Activated T-helper 2 cell treated with anti-CD3 and anti-CD28 coated beads, Interferon-gamma antibody, Interleukin-2, Interleukin-4, amounts not matched to agents 10 μg/mL and 5 μg/mL and 100 μg/mL, durations not matched to agents 14 hours and 24 hours and 36 hours (primary cell): ENCODE measurements at regions not wholly inside any gene's neighbourhood (a gene's known extent, or its start where the extent isn't known, plus 50 kb on each side); places are given as distances from the start of the nearest gene placed in this dataset.

Experiments
- DNase-seq: peaks from one replicate; pipeline ENCODE4 v3.0.0; 2021; ENCODE audit warnings: low spot score
- H3K27ac Mint-ChIP-seq: one replicate; pipeline ENCODE4 v1.8.0; 2021; ENCODE audit warnings: mixed read lengths
- H3K27me3 Mint-ChIP-seq: one replicate; pipeline ENCODE4 v1.8.0; 2021; ENCODE audit warnings: low read depth, mixed read lengths
- H3K36me3 Mint-ChIP-seq: one replicate; pipeline ENCODE4 v1.8.0; 2021; ENCODE audit warnings: low read depth, mixed read lengths
- H3K4me1 Mint-ChIP-seq: one replicate; pipeline ENCODE4 v1.8.0; 2021; ENCODE audit warnings: low read depth, mixed read lengths
- H3K4me3 Mint-ChIP-seq: one replicate; pipeline ENCODE4 v1.8.0; 2021; ENCODE audit warnings: low read depth, mild to moderate bottlenecking, moderate library complexity, mixed read lengths
- H3K9me3 Mint-ChIP-seq: one replicate; pipeline ENCODE4 v1.8.0; 2021; ENCODE audit warnings: mixed read lengths
- intact Hi-C: fragments of 100-400 bp; cut with micrococcal nuclease; formaldehyde crosslinking; loops from one replicate; pipeline ENCODE4 v1.15.1; 2023

DNA sequence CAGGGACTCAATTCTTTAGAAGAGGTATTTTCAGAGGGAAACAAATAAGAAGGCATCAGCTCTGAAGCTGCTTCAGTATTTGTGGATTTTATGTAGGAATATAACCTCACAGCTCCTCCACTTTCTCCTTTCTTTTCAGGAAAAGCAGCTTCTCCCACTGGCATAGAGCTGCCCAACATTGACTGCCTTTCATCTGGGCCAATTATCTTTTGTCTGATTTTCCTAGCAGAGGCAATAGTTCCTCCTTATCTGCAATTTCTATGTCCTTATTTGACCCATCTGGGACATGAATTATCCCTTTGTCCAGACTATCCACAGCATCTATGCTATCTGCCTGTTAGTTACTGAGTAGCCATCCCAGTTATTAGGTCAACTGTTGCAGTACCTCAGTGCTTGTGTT, 1671.2 kb upstream of the ACO1 start:
- no peaks in the 10 kb centered on the region for H3K9me3 Mint-ChIP-seq
- H3K36me3 Mint-ChIP-seq, result no peaks in the 10 kb centered on the region
- no peaks in the 10 kb centered on the region for H3K4me1 Mint-ChIP-seq
- intact Hi-C loops, result no loop called here
- H3K27me3 Mint-ChIP-seq, result no peaks in the 10 kb centered on the region
- H3K27ac Mint-ChIP-seq, result no peak overlapping the region
- DNase-seq, result no peak
- H3K4me3 Mint-ChIP-seq, result no peak overlapping the region

DNA sequence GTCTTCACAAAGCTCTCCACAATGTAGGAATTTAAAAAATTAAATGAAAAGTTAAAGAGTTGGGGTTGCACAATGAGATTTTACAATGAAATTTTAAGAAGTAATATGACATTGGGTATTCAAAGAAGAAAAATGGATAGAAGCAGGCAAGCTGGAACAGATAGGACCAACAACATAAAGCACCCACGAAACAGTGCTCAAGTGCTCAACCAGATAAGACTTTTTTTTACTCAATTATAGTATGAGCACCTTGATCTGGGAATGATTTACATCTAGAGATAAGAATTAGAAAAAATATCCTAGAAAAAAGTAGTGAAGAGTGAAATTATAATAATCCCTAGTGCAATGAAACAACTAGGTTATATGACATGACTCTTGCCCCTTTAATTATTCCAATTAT, 1670.1 kb upstream of the ACO1 start:
- intact Hi-C loops, result no loop called here
- Mint-ChIP-seq H3K27ac (no peak overlapping the region), H3K36me3 (no peaks in the 10 kb centered on the region), H3K27me3 (no peaks in the 10 kb centered on the region), H3K4me3 (no peak overlapping the region), H3K4me1 (no peaks in the 10 kb centered on the region), H3K9me3 (no peaks in the 10 kb centered on the region)
- no peak for DNase-seq

DNA sequence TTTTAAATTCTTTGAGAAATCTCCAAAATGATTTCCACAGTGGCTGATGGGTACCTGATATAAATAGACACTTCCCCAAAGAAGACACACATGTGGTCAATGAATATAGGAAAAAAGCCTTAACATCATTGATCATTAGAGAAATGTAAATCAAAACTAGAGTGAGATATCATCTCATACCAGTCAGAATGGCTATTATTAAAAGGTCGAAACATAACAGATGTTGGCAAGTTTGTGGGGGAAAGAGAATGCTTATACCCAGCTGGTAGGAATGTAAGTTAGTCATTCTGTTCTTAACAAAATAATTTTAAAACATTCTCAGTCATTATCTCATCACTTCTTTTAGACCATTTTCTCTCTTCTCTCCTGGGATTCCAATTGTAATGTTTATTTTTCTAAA, 1666.0 kb upstream of the ACO1 start:
- Mint-ChIP-seq H3K36me3 (no peaks in the 10 kb centered on the region), H3K9me3 (no peaks in the 10 kb centered on the region), H3K27ac (no peak overlapping the region), H3K4me1 (no peaks in the 10 kb centered on the region), H3K4me3 (no peak overlapping the region), H3K27me3 (no peaks in the 10 kb centered on the region)
- no peak for DNase-seq
- intact Hi-C loops, result no loop called here

DNA sequence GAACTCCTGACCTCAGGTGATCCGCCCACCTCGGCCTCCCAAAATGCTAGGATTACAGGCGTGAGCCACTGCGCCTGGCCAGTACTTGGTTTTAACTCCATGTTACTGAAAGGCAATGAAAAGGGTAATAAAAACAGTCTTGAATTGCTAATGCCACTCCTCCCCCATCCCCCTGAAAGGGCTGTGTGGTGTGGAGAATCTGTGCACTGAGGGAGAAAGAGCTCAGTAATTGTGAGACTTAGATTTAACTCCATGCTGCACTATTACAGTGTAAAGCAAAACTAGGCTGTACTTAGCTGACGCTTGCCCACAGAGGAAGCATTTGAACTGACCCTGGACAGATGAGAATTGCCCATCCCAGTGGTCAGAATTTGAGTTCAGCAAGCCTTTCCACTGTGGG, 1662.4 kb upstream of the ACO1 start:
- no peak for DNase-seq
- H3K4me1 Mint-ChIP-seq, result no peaks in the 10 kb centered on the region
- H3K27me3 Mint-ChIP-seq, result no peaks in the 10 kb centered on the region
- H3K9me3 Mint-ChIP-seq, result no peaks in the 10 kb centered on the region
- H3K4me3 Mint-ChIP-seq, result no peak overlapping the region
- intact Hi-C loops, result no loop called here
- H3K36me3 Mint-ChIP-seq, result no peaks in the 10 kb centered on the region
- H3K27ac Mint-ChIP-seq, result no peak overlapping the region

DNA sequence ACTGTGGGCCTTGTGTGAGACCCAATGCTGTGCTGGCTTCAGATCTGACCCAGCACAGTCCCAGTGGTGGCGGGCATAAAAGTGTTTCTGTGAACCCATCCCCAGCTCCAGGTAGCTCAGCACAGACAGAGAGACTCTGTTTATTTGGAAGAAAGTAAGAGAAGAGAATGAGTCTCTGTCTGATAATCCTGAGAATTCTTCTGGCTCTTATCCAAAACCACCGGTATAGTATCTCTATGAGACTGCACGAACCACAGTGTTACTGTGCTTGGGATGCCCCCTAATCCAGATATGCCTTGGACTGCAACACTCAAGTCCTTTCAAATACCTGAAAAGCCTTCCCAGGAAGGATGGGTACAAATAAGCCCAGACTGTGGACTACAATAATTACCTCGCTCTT, 1660.8 kb upstream of the ACO1 start:
- intact Hi-C loops, result no loop called here
- Mint-ChIP-seq H3K27ac (no peak overlapping the region), H3K4me3 (no peak overlapping the region), H3K36me3 (no peaks in the 10 kb centered on the region), H3K27me3 (no peaks in the 10 kb centered on the region), H3K9me3 (no peaks in the 10 kb centered on the region), H3K4me1 (no peaks in the 10 kb centered on the region)
- DNase-seq, result no peak

DNA sequence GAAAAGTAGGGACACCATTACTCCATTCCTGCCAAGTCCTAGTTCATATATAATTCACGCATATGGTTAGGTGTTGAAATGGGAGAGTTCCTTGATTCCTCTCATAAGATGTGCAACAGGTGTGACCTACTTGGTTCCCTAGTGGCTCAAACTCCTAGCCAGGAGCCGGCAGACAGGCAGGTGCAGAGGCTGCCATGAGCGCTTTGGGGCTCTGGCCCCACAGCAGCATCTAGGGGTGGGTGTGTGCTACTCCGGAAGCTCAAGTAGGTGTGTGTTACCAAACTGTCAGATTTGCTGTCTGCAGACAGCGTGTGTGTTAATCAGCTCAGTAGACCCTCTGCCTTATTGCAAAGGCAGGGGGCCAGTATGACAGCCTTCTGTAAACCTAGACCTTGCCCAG, 1652.4 kb upstream of the ACO1 start:
- no peak for DNase-seq
- H3K4me3 Mint-ChIP-seq, result no peak overlapping the region
- H3K4me1 Mint-ChIP-seq, result no peaks in the 10 kb centered on the region
- H3K36me3 Mint-ChIP-seq, result no peaks in the 10 kb centered on the region
- intact Hi-C loops, result no loop called here
- no peaks in the 10 kb centered on the region for H3K9me3 Mint-ChIP-seq
- no peak overlapping the region for H3K27ac Mint-ChIP-seq
- no peaks in the 10 kb centered on the region for H3K27me3 Mint-ChIP-seq

DNA sequence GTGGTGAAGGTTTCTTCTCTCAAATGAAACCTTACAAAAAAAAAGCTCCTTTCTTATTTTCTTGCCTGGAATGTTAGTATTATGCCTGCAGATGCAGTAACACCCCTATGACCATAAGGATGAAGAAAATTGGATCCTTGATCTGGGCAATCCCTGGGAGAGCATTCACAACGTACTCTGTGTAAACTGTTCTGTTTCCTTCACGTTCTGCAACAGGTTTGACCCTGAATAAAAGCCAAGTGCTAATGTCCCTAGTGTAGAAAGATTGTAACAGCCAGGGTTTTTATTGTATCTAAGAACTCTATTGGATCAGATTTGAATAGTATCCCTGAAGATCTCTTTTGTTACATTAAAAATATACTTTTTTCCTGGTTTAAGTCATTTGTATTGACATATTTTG, 1639.6 kb upstream of the ACO1 start:
- Mint-ChIP-seq H3K4me1 (no peaks in the 10 kb centered on the region), H3K4me3 (no peak overlapping the region), H3K36me3 (no peaks in the 10 kb centered on the region), H3K9me3 (no peaks in the 10 kb centered on the region), H3K27ac (no peak overlapping the region), H3K27me3 (no peaks in the 10 kb centered on the region)
- intact Hi-C loops, result no loop called here
- DNase-seq, result no peak

DNA sequence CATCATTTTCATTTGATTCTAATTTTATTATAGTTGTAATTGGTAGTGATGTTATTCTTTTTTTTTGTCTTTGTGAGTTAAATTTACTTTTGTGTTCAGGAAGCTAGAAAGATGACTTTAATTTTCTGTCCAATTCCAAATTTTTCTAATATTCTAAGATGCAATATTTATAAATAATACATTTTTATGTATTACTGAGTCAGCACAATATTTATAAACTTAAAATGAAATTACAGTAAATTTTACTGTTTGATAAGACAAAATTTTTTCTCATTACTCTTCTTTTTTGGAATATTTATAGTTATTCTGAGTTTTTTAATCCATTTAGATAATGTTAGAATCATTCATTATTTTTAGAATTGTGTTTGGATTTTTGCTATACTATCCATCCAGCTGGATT, 1637.9 kb upstream of the ACO1 start:
- Mint-ChIP-seq H3K27me3 (no peaks in the 10 kb centered on the region), H3K27ac (no peak overlapping the region), H3K9me3 (no peaks in the 10 kb centered on the region), H3K36me3 (no peaks in the 10 kb centered on the region), H3K4me1 (no peaks in the 10 kb centered on the region), H3K4me3 (no peak overlapping the region)
- intact Hi-C loops, result no loop called here
- DNase-seq, result no peak

DNA sequence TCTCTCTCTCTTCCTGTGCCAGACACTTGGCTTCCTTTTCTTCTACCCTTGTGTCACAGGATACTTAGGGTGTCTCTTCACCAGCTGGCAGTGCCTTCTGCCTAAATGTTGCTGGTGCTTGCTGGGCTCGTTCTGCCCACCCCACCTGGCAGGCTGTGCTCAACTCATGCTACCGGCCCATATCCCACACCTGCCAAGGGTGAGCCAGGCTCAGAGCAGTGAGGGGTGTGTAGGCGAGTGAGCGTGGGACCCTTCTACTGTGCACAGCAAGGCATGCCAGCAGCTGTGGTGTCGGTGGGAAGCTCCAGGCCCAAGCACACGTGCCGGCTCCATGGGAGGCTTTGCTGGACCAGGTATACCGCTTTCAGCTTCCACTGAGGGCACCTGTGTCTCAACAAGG, 1626.7 kb upstream of the ACO1 start:
- H3K27ac Mint-ChIP-seq, result no peak overlapping the region
- no peaks in the 10 kb centered on the region for H3K4me1 Mint-ChIP-seq
- intact Hi-C loops, result loop anchor here (10.0 kb wide), 1 partner anchor 57 kb away; no protein-coding TSS in a partner anchor
- DNase-seq, result no peak
- H3K4me3 Mint-ChIP-seq, result no peak overlapping the region
- H3K27me3 Mint-ChIP-seq, result no peaks in the 10 kb centered on the region
- no peaks in the 10 kb centered on the region for H3K36me3 Mint-ChIP-seq
- H3K9me3 Mint-ChIP-seq, result no peaks in the 10 kb centered on the region

DNA sequence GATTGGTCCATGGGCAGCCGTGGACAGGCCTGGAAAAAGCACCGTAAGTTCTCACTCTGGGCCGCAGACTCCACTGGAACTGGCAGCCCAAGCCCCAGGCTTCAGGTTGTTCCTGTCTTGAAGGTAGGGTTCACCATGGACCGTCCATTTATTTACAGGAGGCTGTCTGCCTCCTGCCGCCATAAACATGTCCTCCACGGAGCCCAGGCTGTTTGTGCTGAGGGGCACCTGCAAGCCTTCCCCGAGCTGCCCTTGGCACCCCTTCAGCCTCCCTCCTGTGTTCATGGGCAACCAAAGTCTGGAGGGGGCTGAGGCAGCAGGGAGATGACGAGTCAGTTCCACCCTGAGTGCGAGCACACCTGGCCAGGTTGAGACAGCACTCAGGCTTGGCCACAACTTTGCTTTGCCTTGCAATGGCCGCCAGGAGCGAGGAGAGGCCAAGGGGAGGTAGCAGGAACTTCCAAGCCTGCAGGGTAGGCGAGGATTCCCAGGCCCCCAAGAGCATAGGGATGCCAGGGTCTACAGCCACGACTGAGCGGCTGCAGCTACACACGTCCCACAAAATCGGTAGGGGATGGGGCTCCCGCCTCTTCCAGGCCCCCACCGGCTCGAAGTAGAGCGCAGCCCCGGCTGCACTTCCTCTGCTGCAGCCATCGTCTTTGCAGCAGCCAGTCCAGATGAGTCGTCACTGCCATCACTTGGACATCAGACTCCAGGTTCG, 1625.6 kb upstream of the ACO1 start:
- Mint-ChIP-seq H3K9me3 (no peaks in the 10 kb centered on the region), H3K4me3 (no peak overlapping the region), H3K4me1 (no peaks in the 10 kb centered on the region), H3K36me3 (no peaks in the 10 kb centered on the region), H3K27me3 (no peaks in the 10 kb centered on the region), H3K27ac (no peak overlapping the region)
- intact Hi-C loops, result loop anchor here (10.0 kb wide), 1 partner anchor 56 kb away; no protein-coding TSS in a partner anchor
- DNase-seq, result no peak

DNA sequence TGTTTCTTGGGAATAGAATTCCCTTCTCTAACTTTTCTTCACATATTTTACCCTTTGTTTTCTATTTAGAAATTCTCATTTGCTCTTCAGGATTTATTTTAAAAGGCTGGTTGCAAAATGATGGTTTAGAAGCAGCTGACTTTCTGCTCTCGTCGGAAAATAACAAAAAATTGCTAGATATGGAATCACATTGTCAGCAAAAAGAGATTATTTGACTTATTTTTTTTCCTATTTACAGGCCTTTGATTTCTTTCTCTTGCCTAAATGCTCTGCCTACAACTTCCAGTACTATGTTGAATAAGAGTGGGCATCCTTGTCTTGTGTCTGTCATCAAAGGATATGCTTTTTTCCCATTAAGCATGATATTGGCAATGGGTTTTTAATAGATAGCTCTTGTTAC, 1619.1 kb upstream of the ACO1 start:
- H3K27me3 Mint-ChIP-seq, result no peaks in the 10 kb centered on the region
- no peak overlapping the region for H3K4me3 Mint-ChIP-seq
- H3K9me3 Mint-ChIP-seq, result no peaks in the 10 kb centered on the region
- DNase-seq, result no peak
- no peaks in the 10 kb centered on the region for H3K36me3 Mint-ChIP-seq
- no peak overlapping the region for H3K27ac Mint-ChIP-seq
- H3K4me1 Mint-ChIP-seq, result no peaks in the 10 kb centered on the region
- intact Hi-C loops, result no loop called here

DNA sequence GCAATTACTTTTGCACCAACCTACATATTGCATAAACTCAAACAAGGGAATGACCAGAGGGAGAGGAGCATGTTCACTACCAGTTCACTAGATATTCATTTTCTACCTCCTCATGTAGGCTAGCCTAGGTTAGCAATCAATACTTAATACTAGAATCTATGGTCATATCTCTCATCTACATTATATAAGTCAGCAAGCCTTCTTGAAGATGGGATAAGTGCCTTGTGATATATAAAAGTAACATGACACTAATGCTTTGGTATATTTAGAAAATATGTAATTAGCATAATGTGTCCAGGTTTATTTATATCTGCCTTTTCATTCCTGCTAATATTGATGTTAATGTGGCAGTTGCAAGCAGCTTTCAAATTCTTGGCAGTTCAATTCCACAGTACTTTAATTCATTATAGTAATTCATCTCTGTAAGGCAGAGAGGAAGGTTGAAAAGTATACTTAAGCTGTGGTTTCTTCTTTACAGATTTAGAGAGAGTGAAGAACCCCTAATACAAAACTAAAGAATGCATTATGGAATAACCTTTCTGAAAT, 1613.2 kb upstream of the ACO1 start:
- Mint-ChIP-seq H3K4me1 (no peaks in the 10 kb centered on the region), H3K36me3 (no peaks in the 10 kb centered on the region), H3K9me3 (no peaks in the 10 kb centered on the region), H3K4me3 (no peak overlapping the region), H3K27me3 (no peaks in the 10 kb centered on the region), H3K27ac (no peak overlapping the region)
- intact Hi-C loops, result no loop called here
- no peak for DNase-seq

DNA sequence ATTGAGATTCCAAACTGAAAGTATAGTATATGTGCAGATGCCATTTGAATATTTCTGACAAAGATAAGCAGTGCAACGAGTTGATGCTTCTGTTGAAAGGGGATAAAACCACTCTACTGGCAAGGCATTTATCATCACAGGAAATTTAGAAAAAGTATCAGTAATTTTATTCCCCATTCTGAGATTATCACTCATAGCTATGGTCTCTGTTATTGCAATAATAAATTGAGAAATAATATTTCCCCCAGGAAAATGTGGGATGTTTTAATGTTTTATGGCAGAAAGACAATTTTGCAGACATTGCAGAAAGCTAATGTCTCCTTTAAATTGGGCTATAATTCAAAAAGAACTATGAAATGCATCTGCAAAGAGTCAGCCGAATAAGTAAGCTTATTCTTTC, 1612.7 kb upstream of the ACO1 start:
- intact Hi-C loops, result no loop called here
- no peak overlapping the region for H3K27ac Mint-ChIP-seq
- no peaks in the 10 kb centered on the region for H3K36me3 Mint-ChIP-seq
- DNase-seq, result no peak
- no peaks in the 10 kb centered on the region for H3K4me1 Mint-ChIP-seq
- no peaks in the 10 kb centered on the region for H3K27me3 Mint-ChIP-seq
- H3K4me3 Mint-ChIP-seq, result no peak overlapping the region
- no peaks in the 10 kb centered on the region for H3K9me3 Mint-ChIP-seq

DNA sequence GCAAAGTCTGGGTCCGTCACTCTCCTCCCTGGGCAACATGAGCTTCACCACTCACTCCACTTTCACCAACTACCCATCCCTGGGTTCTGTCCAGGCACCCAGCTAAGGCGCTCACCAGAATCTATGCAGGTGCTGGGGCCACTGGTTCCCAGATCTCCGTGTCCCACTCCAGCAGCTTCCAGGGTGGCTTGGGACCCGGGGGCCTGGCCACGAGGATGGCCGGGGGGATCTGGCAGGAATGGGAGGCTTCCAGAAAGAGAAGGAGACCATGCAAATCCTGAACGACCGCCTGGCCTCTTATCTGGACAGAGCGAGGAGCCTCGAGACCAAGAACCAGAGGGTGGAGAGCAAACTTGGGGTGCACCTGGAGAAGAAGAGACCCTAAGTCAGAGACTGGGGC, 1611.0 kb upstream of the ACO1 start:
- DNase-seq, result no peak
- no peaks in the 10 kb centered on the region for H3K4me1 Mint-ChIP-seq
- intact Hi-C loops, result no loop called here
- H3K27me3 Mint-ChIP-seq, result no peaks in the 10 kb centered on the region
- H3K9me3 Mint-ChIP-seq, result no peaks in the 10 kb centered on the region
- H3K36me3 Mint-ChIP-seq, result no peaks in the 10 kb centered on the region
- no peak overlapping the region for H3K4me3 Mint-ChIP-seq
- no peak overlapping the region for H3K27ac Mint-ChIP-seq
